Hypothalamus (tissue), 51 donors: ENCODE measurements at regions not wholly inside any gene's neighbourhood (a gene's known extent, or its start where the extent isn't known, plus 50 kb on each side); places are given as distances from the start of the nearest gene placed in this dataset.
A peak's percentile ranks its signal among the peaks of the same experiment; 100 is the strongest.
"Not testable (repeated sequence)": the region's sequence is repeated elsewhere in the genome, so short reads cannot be mapped to it uniquely, and the experiment has no call there.

Experiments used
- DNase-seq, 51 donors: peaks; one replicate each; lab custom pipeline; 2025; lab: John Stamatoyannopoulos, UW

GRCh38 chr3:56928379-56929068, 126.8 kb upstream of the ARHGEF3 start:
- DNase-seq = no peak

- DNase-seq = no peak
Measured at GRCh38 chr3:56927855-56928254, 126.1 kb upstream of the ARHGEF3 start.

GRCh38 chr3:56926947-56927282, 125.2 kb upstream of the ARHGEF3 start:
- no peak for DNase-seq

DNA sequence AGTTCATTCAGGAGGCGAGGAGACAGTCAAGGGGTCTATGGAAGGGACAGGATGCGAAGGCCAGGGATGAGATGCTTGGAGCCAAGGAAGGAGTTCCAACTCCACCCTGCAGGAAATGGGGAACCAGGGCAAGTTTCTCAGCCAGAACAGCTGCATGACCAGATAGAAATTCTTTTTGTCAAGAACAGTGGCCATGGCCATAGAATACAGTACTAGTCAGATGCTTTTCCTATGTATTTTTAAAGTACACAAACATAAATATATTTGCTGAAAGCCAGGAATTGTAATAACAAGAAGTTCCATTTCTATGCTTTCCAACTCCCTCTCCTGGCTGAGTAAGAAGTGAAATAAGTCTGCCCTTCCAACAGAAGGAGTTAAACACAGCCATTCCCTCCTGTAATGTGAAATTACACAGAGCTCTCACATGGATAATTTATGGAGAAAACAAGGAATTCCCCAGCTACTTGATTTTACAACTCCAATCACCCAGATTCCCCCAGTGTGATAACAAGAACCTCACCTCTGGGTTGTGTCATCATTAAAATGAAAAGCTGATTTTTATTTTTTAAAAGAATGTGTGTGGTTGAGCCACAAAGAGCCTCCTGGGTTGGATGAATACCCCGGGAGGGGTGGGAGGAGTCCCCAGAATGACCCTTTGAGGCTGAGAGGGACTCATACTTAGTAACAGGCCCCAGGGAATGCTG, 124.6 kb upstream of the ARHGEF3 start:
- DNase-seq = no peak

DNA sequence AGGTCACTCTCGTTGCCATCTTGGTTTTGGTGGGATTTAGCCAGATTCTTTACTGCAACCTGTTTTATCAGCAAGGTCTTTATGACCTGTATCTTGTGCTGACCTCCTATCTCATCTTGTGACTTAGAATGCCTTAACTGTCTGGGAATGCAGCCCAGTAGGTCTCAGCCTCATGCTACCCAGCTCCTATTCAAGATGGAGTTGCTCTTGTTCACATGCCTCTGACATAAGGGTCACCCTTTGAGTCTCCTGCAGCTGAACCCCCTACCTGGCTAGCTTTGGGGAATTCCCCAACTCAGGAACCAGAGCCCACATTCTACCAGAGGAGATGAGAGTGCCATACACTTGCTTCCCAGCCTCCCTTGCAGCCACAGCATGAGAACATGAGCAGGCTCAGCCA, 123.0 kb upstream of the ARHGEF3 start:
- DNase-seq = not testable (repeated sequence)

GRCh38 chr3:56923526-56924224, 121.9 kb upstream of the ARHGEF3 start:
- no peak for DNase-seq

DNA sequence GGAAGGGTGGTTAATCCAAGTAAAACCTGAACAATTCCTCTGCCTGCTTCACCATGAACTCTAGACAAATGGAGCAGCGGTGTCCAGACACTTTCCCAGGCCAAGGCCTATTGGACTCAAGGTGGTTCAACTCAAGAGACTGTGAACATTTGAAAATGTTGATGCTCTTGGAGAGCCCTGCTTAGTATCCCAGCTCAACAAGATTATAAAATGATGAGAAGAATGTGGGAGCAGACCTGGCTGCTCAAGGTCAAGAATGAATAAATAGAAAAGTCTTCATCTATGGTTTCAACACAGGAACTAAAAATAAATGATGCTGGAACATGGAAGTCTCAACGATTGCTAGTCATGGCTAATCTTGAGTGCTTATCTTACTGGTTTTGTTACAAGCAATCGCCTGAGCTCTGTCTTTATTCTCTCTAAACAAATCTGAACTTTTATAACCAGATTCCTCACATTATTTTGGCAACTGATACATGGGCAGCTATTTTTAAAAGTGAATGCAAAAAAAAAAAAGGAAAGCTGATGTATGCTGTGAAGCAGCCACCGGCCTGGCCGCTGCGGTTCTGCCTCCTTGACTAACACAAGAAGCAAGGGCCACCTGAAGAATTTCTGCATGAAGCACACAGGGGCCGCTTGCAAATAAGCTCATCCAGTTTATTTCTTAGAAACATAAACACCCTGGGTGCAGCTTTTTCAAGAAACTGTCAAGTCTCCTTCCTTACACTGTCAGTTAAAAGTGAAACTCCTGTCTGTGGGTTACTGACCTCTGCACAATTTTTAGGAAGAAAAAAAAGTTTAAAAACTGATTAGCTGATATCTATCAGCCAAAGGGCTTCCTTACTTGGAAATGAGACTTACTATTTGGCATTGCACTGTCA, 120.1 kb upstream of the ARHGEF3 start:
- no peak for DNase-seq

DNA sequence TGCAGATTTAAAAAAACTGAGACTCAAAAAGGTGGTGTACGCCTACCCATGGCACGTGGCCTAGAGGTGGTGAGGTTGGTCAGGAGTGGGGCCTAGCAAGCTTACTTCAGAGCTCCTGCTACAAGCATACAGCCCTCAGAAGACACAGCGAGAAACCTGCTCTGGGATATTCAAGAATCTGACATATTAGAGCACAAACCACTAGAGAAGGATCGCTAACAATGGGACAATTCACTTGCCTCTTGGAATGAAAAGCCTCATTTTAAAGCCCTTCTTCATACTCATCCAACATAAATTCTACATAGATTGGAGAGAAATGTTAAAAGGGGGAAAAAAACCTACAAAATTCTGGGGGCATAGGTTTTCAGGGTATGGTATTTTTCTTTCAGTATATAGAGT, 118.0 kb upstream of the ARHGEF3 start:
- no peak for DNase-seq

DNA sequence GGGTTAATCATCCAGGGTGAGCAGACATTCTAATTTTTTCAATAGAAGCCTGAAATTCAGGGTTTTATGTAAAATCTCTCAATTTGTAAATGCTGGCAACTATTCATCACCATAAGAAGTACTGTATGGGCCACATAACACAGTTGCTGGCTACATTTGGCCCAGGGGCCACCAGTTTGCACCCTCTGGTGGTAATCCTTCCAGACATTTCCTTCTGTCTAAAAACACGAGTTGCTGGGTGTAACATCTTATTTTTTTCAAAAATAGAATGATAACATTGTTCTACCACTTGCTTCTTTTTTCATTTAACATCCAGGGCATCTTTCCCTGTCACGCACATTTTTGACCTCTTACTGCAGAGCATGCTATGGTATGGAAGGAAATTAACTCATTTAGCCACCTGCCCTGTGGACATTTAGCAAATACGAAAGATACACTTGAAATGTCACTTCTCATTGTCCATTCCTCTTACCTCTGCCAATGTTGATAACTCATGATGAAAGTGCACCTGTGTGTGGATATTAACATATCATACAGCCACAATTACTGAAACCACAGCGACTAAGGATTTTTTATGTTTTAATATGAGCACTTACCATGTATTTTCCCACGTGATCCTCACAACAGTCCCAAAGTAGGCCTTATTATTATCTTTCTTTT, 117.5 kb upstream of the ARHGEF3 start:
- DNase-seq = peak in 2 of 51 donors; percentile 3 to 15

DNA sequence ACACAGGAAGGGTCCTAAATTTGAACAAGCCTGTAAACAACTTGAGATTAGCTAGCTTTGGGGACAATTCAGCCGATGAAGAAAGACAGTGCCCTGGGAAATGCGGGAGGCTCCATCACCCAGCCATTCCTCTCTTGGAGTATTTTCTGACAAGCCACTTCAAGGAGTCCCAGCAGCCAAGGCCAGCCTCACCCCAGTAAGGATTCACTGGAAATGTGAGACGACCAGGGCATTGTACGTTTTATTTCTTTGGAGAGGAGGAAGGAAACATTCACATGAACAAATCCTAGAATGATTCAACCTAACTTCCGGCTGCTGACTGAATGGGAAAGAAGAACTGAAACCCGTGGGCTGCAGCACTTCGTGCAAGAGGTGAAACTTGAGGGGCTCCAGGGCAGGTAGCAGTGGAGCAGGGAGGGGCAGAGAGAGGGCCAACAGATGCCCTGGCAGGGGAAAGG, 116.4 kb upstream of the ARHGEF3 start:
- DNase-seq = no peak

GRCh38 chr3:56917361-56918110, 115.8 kb upstream of the ARHGEF3 start:
- no peak for DNase-seq

DNA sequence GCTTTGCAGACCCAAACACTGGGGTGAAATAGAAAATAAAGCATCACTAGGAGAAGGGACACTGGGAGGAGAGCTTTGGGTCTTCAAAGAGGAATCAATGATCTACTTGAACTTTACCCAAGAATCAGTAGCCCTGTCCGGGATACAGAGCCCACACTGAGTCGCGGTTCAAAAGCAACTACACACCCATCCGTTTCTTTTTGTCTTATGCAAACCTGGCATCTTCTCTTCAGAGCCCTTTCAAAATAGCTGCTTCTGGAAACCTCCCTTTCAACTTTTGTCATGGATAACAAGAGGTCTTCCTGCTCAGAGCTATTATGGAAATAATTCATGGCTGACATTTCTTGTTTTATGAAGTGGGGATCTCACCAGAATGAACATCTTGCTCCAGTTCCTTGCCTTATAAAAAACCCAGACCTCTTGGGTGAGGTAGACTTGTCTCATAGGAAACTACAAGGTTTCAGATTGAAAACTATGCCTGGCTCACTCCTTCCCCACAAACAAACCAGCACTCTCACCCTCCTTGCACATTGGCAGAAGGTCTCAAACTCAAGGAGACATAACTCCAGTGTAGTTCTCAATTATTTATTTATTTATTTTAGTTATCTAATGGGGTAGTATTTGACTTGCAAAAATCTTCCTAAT, 115.1 kb upstream of the ARHGEF3 start:
- no peak for DNase-seq

- DNase-seq = peak in 2 of 51 donors; percentile 6 to 26
Measured at GRCh38 chr3:56915966-56916586, 114.3 kb upstream of the ARHGEF3 start.

DNA sequence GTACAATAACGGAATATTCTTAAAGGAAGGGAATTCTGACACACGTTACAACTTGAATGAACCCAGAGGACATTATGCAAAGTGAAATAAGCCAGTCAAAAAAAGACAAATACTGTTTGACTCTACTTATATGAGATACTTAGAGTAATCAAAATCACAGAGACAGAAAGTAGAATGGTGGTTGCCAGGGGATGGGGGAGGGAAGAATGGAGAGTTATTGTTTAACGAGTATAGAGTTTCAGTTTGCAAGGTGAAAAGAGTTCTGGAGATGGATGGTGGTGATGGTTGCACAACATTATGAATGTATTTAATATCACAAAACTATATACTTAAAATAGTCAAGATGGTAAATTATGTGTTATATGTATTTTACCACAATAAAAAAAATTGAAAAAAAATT, 112.9 kb upstream of the ARHGEF3 start:
- no peak for DNase-seq

DNA sequence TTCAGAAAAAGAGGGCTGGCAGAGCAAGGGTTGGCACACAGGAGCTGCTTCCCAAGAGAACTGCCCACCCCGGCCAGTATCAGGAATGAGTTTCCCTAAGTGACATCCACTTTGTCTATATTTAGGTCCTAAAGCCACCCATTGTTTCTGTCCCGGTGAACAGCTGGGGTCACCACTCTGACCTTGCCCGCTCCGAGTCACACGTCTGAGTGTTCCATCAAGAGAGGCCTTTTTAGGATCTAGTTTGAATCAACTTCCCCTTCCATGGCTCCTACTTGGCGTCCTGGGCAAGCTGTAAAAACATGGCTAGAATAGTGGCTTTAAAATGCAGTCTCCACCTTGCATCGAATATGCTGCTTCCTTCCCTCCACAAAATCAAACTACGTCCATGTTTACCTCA, 109.6 kb upstream of the ARHGEF3 start:
- DNase-seq = no peak

- DNase-seq = no peak
Measured at GRCh38 chr3:56909349-56909748, 107.6 kb upstream of the ARHGEF3 start.

- DNase-seq = no peak
Measured at GRCh38 chr3:56908004-56908403, 106.3 kb upstream of the ARHGEF3 start.

GRCh38 chr3:56904552-56905215, 102.9 kb upstream of the ARHGEF3 start:
- DNase-seq = no peak
